Neuronal stem cell (in vitro differentiated cells): ENCODE measurements at regions not wholly inside any gene's neighbourhood (a gene's known extent, or its start where the extent isn't known, plus 50 kb on each side); places are given as distances from the start of the nearest gene placed in this dataset.

Source experiments
- DNase-seq: peaks from one replicate; pipeline ENCODE4 v3.0.0-alpha.2; 2013; ENCODE audit warnings: low spot score
- H2AFZ ChIP-seq: one replicate; pipeline ENCODE4 v1.6.1; 2013; ENCODE audit warnings: mild to moderate bottlenecking, low read length, inconsistent platforms
- H2AK5ac ChIP-seq: 2 replicates; pipeline ENCODE4 v1.6.1; 2013; ENCODE audit warnings: low read depth, mild to moderate bottlenecking, inconsistent platforms, low read length, moderate library complexity, mixed read lengths
- H2BK120ac ChIP-seq: 2 replicates; pipeline ENCODE4 v1.6.1; 2013; ENCODE audit warnings: low read depth, mild to moderate bottlenecking, inconsistent platforms, low read length, moderate library complexity, mixed read lengths
- H2BK12ac ChIP-seq: one replicate; pipeline ENCODE4 v1.6.1; 2013; ENCODE audit warnings: low read length, inconsistent platforms
- H2BK15ac ChIP-seq: 2 replicates; pipeline ENCODE4 v1.6.1; 2013; ENCODE audit warnings: mild to moderate bottlenecking, low read length, inconsistent platforms, mixed read lengths
- H2BK5ac ChIP-seq: one replicate; pipeline ENCODE4 v1.6.1; 2013; ENCODE audit warnings: inconsistent platforms, mild to moderate bottlenecking, low read length, moderate library complexity
- H3K14ac ChIP-seq: one replicate; pipeline ENCODE4 v1.6.1; 2013; ENCODE audit warnings: low read length, inconsistent platforms
- H3K18ac ChIP-seq: 2 replicates; pipeline ENCODE4 v1.6.1; 2013; ENCODE audit warnings: low read length, inconsistent platforms
- H3K23ac ChIP-seq: 2 replicates; pipeline ENCODE4 v1.6.1; 2013; ENCODE audit warnings: low read depth, mild to moderate bottlenecking, mixed read lengths, low read length, inconsistent platforms; ENCODE audit not compliant: poor library complexity
- H3K27ac ChIP-seq: replicated peaks from 3 replicates; pipeline ENCODE4 v1.5.1; 2013; ENCODE audit warnings: low read length, inconsistent platforms
- H3K27me3 ChIP-seq, 3 experiments: 2 replicates each; pipeline ENCODE4 v1.6.1; 2013; ENCODE audit warnings: low read length in 3 of 3, mild to moderate bottlenecking in 2 of 3, inconsistent platforms in 1 of 3, low read depth in 1 of 3, mixed read lengths in 1 of 3, moderate library complexity in 1 of 3; ENCODE audit not compliant: control insufficient read depth in 3 of 3, insufficient read depth in 3 of 3
- H3K36me3 ChIP-seq, 2 donors: replicated peaks in 1 of 2; 2 replicates each; pipeline ENCODE4 v1.6.1; 2013; ENCODE audit warnings: low read length in 2 of 2; ENCODE audit not compliant: control insufficient read depth in 2 of 2, insufficient read depth in 2 of 2
- H3K4ac ChIP-seq: 2 replicates; pipeline ENCODE4 v1.6.1; 2013; ENCODE audit warnings: inconsistent platforms, mild to moderate bottlenecking, low read length, moderate library complexity
- H3K4me1 ChIP-seq, 2 donors: 1 replicate in 1 of 2; 2 replicates in 1 of 2; pipeline ENCODE4 v1.6.1; 2013; ENCODE audit warnings: low read length in 2 of 2, low read depth in 1 of 2; ENCODE audit not compliant: control insufficient read depth in 2 of 2, insufficient read depth in 1 of 2
- H3K4me2 ChIP-seq: one replicate; pipeline ENCODE4 v1.6.1; 2013; ENCODE audit warnings: mild to moderate bottlenecking, low read length, inconsistent platforms; ENCODE audit not compliant: insufficient read depth, poor library complexity, severe bottlenecking
- H3K4me3 ChIP-seq, 2 donors: 2 replicates each; pipeline ENCODE4 v1.5.1; 2013; ENCODE audit warnings: low read length in 2 of 2, mild to moderate bottlenecking in 2 of 2, inconsistent platforms in 1 of 2, moderate library complexity in 1 of 2
- H3K79me1 ChIP-seq: one replicate; pipeline ENCODE4 v1.6.1; 2013; ENCODE audit warnings: low read depth, mild to moderate bottlenecking, inconsistent platforms, low read length, moderate library complexity
- H3K9ac ChIP-seq: one replicate; pipeline ENCODE4 v1.6.1; 2013; ENCODE audit warnings: mild to moderate bottlenecking, low read depth, low read length, inconsistent platforms; ENCODE audit not compliant: poor library complexity
- H3K9me3 ChIP-seq, 2 donors: replicated peaks in 1 of 2; 2 replicates each; pipeline versions ENCODE3 to v1.6.1; 2013; ENCODE audit warnings: low read length in 2 of 2, mild to moderate bottlenecking in 2 of 2, inconsistent platforms in 1 of 2, low read depth in 1 of 2, mixed read lengths in 1 of 2, moderate library complexity in 1 of 2; ENCODE audit not compliant: control insufficient read depth in 2 of 2, insufficient read depth in 1 of 2
- H4K8ac ChIP-seq: one replicate; pipeline ENCODE4 v1.6.1; 2013; ENCODE audit warnings: low read depth, mild to moderate bottlenecking, inconsistent platforms, low read length, moderate library complexity
- H4K91ac ChIP-seq: one replicate; pipeline ENCODE4 v1.6.1; 2013; ENCODE audit warnings: low read length, low read depth, mild to moderate bottlenecking, inconsistent platforms; ENCODE audit not compliant: poor library complexity
- WGBS, 2 donors: extraction: QIAGEN DNeasy Blood & Tissue Kit; methylation state at CpG; one replicate each; pipeline ENCODE4 v1.1.7; 2013; ENCODE audit warnings: missing lambda C conversion rate in 2 of 2, mixed read lengths in 1 of 2; ENCODE audit not compliant: insufficient read length in 2 of 2, insufficient replicate concordance in 1 of 2; ENCODE audit errors: extremely low coverage in 2 of 2; 5-methylcytosine and 5-hydroxymethylcytosine counted together

GRCh38 chr17:34071886-34072420 lies 183.1 kb upstream of the CCL2 start:
- no peaks in the 10 kb centered on the region for H3K36me3 ChIP-seq
- H4K91ac ChIP-seq: no peak overlapping the region
- no peak overlapping the region for H4K8ac ChIP-seq
- H3K9ac ChIP-seq: peak overlapping the region; percentile 53
- no peak overlapping the region for H2BK120ac ChIP-seq
- no peaks in the 10 kb centered on the region for H3K27me3 ChIP-seq
- H3K18ac ChIP-seq: no peak overlapping the region
- no peaks in the 10 kb centered on the region for H3K79me1 ChIP-seq
- H3K4me3 ChIP-seq: peak overlapping the region in 1 of 2 donors; percentile 30
- H2BK15ac ChIP-seq: no peak overlapping the region
- WGBS, 2 donors: no CpG with 5 or more reads among the region's 11 CpGs
- H2BK5ac ChIP-seq: no peak overlapping the region
- no peak overlapping the region for H3K14ac ChIP-seq
- no peak overlapping the region for H2AK5ac ChIP-seq
- no peak overlapping the region for H3K4me2 ChIP-seq
- H2BK12ac ChIP-seq: no peak overlapping the region
- no peak for DNase-seq
- no peak overlapping the region for H3K23ac ChIP-seq
- H3K4ac ChIP-seq: no peak overlapping the region
- no peak overlapping the region for H2AFZ ChIP-seq
- peaks cover 0 to 2% of the 10 kb centered on the region in 2 donors for H3K4me1 ChIP-seq
- H3K27ac ChIP-seq: no peak overlapping the region
- no peaks in the 10 kb centered on the region for H3K9me3 ChIP-seq

DNA sequence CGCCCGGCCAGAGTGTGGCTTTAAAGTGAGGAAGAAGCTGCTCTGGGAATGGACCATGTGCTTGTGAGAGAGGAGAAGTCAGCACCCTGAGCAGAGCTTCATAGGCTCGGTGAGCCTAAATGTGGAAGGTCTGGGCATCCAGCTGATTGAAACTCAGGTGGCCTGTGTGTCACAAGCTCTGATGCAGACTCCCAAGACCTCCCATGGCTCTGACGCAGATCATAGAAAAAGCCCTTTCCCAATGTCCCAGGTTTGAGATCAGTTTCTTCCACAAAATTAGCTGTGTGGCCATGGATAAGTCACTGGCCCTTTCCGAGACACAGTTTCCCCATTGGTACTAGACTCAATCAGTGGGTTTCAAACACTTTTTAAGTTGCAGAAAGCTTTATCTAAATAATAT lies 180.0 kb upstream of the CCL2 start:
- Histone ChIP-seq H3K4ac (no peak overlapping the region), H2BK15ac (no peak overlapping the region), H3K36me3 (no peaks in the 10 kb centered on the region), H4K8ac (no peak overlapping the region), H3K14ac (no peak overlapping the region), H3K23ac (no peak overlapping the region), H4K91ac (no peak overlapping the region), H2BK5ac (no peak overlapping the region), H3K27me3 (no peaks in the 10 kb centered on the region), H3K9me3 (no peaks in the 10 kb centered on the region), H3K4me2 (no peak overlapping the region), H3K27ac (no peak overlapping the region), H2AK5ac (no peak overlapping the region), H2BK120ac (no peak overlapping the region), H2AFZ (no peak overlapping the region), H3K4me3 (no peak overlapping the region), H3K79me1 (no peaks in the 10 kb centered on the region), H2BK12ac (no peak overlapping the region), H3K9ac (no peak overlapping the region), H3K4me1 (no peaks in the 10 kb centered on the region), H3K18ac (no peak overlapping the region)
- WGBS, 2 donors: no CpG with 5 or more reads among the region's 5 CpGs
- no peak for DNase-seq

GRCh38 chr17:34076743-34077631 lies 178.1 kb upstream of the CCL2 start:
- peak overlapping the region; percentile 69 for H2AFZ ChIP-seq
- H3K36me3 ChIP-seq: no peaks in the 10 kb centered on the region
- H3K23ac ChIP-seq: no peak overlapping the region
- H3K9ac ChIP-seq: no peak overlapping the region
- no peak overlapping the region for H2BK12ac ChIP-seq
- H3K27me3 ChIP-seq: no peaks in the 10 kb centered on the region
- H3K4ac ChIP-seq: no peak overlapping the region
- no peak overlapping the region for H3K4me3 ChIP-seq
- no peak overlapping the region for H3K27ac ChIP-seq
- no peak overlapping the region for H4K8ac ChIP-seq
- no peaks in the 10 kb centered on the region for H3K79me1 ChIP-seq
- no peak for DNase-seq
- no peaks in the 10 kb centered on the region for H3K9me3 ChIP-seq
- no peak overlapping the region for H3K14ac ChIP-seq
- H2AK5ac ChIP-seq: no peak overlapping the region
- no peak overlapping the region for H2BK5ac ChIP-seq
- H3K4me1 ChIP-seq: no peaks in the 10 kb centered on the region
- no peak overlapping the region for H3K4me2 ChIP-seq
- H2BK120ac ChIP-seq: no peak overlapping the region
- whole genome bisulfite sequencing, 2 donors: no CpG with 5 or more reads among the region's 16 CpGs
- H4K91ac ChIP-seq: no peak overlapping the region
- H2BK15ac ChIP-seq: no peak overlapping the region
- H3K18ac ChIP-seq: peak overlapping the region; percentile 32

DNA sequence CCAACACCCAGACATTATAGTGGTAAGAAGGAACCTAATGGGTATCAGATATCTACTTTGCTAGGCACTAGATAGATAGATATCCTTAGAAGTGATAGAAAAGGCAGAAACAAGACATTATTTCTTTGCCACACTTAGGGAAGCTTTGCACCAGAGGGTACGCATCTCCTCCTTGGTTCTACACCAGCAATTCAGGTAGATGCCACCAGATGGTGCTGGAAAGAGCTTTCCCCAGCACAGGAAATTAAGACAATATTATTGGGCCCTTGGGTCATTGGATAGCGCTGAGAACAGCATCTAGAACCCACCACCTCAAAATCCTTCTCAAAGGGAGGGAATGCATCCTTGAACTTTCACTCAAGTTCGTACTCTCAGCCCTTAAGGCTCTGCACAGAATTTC lies 173.8 kb upstream of the CCL2 start:
- Histone ChIP-seq H2AFZ (no peak overlapping the region), H3K9ac (no peak overlapping the region), H2BK120ac (no peak overlapping the region), H4K91ac (no peak overlapping the region), H3K4me3 (no peak overlapping the region), H2AK5ac (no peak overlapping the region), H3K27me3 (no peaks in the 10 kb centered on the region), H3K14ac (no peak overlapping the region), H3K4ac (no peak overlapping the region), H4K8ac (no peak overlapping the region), H3K9me3 (no peaks in the 10 kb centered on the region), H3K23ac (no peak overlapping the region), H3K36me3 (no peaks in the 10 kb centered on the region), H3K27ac (no peak overlapping the region), H3K4me2 (no peak overlapping the region), H3K18ac (no peak overlapping the region), H3K4me1 (no peaks in the 10 kb centered on the region), H2BK15ac (no peak overlapping the region), H2BK12ac (no peak overlapping the region), H2BK5ac (no peak overlapping the region), H3K79me1 (no peaks in the 10 kb centered on the region)
- no peak for DNase-seq
- WGBS, 2 donors: no CpG with 5 or more reads among the region's 3 CpGs
